Aorta (tissue), 5 donors: ENCODE measurements at regions not wholly inside any gene's neighbourhood (a gene's known extent, or its start where the extent isn't known, plus 50 kb on each side); places are given as distances from the start of the nearest gene placed in this dataset.

ENCODE experiments used
- ATAC-seq: fragments of 200-7000 bp; cut with Tn5 transposase; one replicate; pipeline ENCODE4 v1.9.1; 2022; ENCODE audit warnings: moderate library complexity; ENCODE audit not compliant: low FRiP score
- DNase-seq, 2 donors: peaks; one replicate each; pipeline ENCODE4 v3.0.0-alpha.2; 2020
- H3K27ac ChIP-seq, 2 donors: one replicate each; pipeline ENCODE4 v1.5.1; 2013; ENCODE audit warnings: low read length in 2 of 2, mild to moderate bottlenecking in 2 of 2, moderate library complexity in 2 of 2, control low read depth in 1 of 2, inconsistent platforms in 1 of 2, low read depth in 1 of 2
- H3K27me3 ChIP-seq, 2 donors: one replicate each; pipeline ENCODE4 v1.6.1; 2013; ENCODE audit warnings: control low read depth in 1 of 2, low read length in 1 of 2, mild to moderate bottlenecking in 1 of 2, moderate library complexity in 1 of 2; ENCODE audit not compliant: insufficient read depth in 2 of 2, control insufficient read depth in 1 of 2
- H3K36me3 ChIP-seq, 2 donors: one replicate each; pipeline ENCODE4 v1.6.1; 2013; ENCODE audit warnings: control low read depth in 1 of 2, low read length in 1 of 2, mild to moderate bottlenecking in 1 of 2; ENCODE audit not compliant: insufficient read depth in 2 of 2, control insufficient read depth in 1 of 2
- H3K4me1 ChIP-seq, 2 donors: one replicate each; pipeline ENCODE4 v1.6.1; 2013; ENCODE audit warnings: low read length in 2 of 2, control low read depth in 1 of 2, mild to moderate bottlenecking in 1 of 2, moderate library complexity in 1 of 2; ENCODE audit not compliant: insufficient read depth in 2 of 2, control insufficient read depth in 1 of 2
- H3K4me3 ChIP-seq, 2 donors: one replicate each; pipeline ENCODE4 v1.5.1; 2013; ENCODE audit warnings: low read length in 2 of 2, control low read depth in 1 of 2, mild to moderate bottlenecking in 1 of 2
- H3K9me3 ChIP-seq: one replicate; pipeline ENCODE4 v1.6.1; 2013; ENCODE audit warnings: mild to moderate bottlenecking, low read length; ENCODE audit not compliant: control insufficient read depth
- WGBS, 2 donors: extraction: QIAGEN DNeasy Blood & Tissue Kit; methylation state at CpG; one replicate each; pipeline ENCODE4 v1.1.7; 2013; 5-methylcytosine and 5-hydroxymethylcytosine counted together
- intact Hi-C, 2 donors: fragments of 100-400 bp; cut with DNase I; formaldehyde crosslinking; loops; one replicate each; pipeline versions ENCODE4 v1.14.2 to v1.15.0; 2022
- donor health status: healthy with polysubstance abuse.
- donor health status: Bipolar disorder and iron deficiency.
- donor health status: DM: no; HTN: no; CAD: no.
- donor health status: DM: no; HTN: no; CAD: no.
- donor health status: DM: yes; HTN: yes; CAD: no.

DNA sequence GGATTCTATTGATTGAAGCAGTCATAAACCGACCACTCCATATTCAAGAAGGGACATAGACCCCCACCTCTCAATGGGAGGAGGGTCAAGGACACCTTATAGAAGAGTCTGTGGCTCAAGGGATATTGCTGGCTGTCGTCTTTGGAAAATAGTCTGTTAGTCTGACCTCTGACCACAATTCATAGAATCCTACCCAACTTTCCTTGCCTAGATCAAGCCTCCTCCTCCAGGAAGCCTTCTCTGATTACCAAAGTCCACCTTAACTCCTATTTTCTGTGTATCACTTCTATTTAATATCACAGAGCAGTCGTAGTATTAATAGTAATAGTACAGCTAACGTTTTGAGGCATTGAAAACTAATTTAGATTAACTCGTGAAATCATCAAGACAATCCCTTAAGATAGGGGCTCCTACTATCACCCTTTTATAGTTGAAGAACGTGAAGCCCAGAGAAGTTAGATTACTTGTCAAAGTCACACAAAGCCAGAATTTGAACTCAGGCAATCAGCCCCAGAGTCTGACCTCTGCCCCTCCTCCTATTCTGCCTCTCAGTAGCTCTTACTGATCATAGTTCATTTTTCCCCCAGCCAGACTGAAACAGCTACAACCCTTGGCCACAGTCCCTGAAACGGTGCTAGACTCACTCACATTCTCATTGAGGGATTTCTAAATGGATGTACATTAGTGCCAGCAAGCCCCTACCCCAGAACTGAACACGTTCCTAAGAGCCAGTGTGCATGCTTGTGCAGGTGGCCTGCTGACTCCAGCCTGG lies 636.6 kb downstream of the MID1IP1 start:
- H3K27me3 ChIP-seq: no peaks in the 10 kb centered on the region
- 71 to 92% methylated on average over 8 of the region's 8 CpGs for WGBS, 2 donors

DNA sequence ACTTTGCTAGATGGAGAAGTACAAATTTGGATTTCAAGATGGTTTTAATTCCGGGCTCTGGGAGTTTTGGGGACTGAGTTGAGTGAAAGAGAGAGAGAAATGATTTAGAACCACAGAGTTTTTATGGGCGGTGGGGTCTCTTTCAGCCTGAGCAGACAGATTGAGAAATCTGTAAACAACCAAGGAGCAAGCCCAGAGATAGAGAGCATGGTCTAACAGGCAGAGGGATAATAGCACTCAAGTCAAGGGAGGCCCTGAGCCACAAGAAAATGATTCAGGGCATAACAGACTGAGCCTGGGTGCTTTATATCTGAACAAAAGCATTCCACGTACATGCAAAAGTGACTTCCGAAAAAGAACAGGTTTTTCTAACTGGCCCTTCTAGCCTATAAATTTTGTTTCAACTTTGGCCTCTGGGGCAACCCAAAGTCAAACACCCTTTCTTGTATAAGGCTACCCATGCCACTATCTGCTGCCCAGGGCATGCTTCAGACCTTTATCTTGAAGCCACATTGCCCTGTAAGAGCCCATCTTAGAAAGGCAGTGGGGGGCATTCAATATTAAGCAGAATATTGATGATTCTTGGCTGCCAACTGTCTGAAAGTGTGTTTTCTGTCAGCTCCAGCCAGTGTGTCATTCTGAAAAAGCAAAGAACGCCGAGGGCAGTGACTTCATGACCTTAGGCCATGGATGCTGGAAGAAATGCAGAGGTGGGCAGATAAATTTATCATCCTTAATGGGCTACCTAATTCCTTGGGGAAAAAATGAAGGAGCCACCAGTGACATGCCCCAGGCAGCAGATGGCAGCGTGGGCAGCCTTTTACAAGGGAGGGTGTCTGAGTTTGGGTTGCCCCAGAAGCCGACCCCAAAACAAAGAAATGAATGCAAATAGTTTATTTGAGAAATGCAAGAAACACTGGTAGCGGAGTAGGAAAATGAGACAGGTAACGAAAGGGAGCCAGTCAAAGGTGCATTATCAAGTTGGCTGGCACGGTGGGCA lies 637.6 kb downstream of the MID1IP1 start:
- Histone ChIP-seq H3K4me3 (no peak overlapping the region), H3K36me3 (no peaks in the 10 kb centered on the region), H3K4me1 (no peaks in the 10 kb centered on the region), H3K27me3 (no peaks in the 10 kb centered on the region), H3K27ac (no peak overlapping the region), H3K9me3 (no peaks in the 10 kb centered on the region)
- ATAC-seq (no peak), DNase-seq (no peak)
- 79 to 92% methylated on average over 11 of the region's 11 CpGs for WGBS, 2 donors
- intact Hi-C loops: no loop called here

More for the DNA sequence above, 636.6 kb downstream of the MID1IP1 start:
- ATAC-seq: no peak
- Histone ChIP-seq H3K27ac (no peak overlapping the region), H3K9me3 (no peaks in the 10 kb centered on the region), H3K4me1 (no peaks in the 10 kb centered on the region), H3K4me3 (no peak overlapping the region), H3K36me3 (no peaks in the 10 kb centered on the region)
- no peak for DNase-seq
- intact Hi-C loops: no loop called here

DNA sequence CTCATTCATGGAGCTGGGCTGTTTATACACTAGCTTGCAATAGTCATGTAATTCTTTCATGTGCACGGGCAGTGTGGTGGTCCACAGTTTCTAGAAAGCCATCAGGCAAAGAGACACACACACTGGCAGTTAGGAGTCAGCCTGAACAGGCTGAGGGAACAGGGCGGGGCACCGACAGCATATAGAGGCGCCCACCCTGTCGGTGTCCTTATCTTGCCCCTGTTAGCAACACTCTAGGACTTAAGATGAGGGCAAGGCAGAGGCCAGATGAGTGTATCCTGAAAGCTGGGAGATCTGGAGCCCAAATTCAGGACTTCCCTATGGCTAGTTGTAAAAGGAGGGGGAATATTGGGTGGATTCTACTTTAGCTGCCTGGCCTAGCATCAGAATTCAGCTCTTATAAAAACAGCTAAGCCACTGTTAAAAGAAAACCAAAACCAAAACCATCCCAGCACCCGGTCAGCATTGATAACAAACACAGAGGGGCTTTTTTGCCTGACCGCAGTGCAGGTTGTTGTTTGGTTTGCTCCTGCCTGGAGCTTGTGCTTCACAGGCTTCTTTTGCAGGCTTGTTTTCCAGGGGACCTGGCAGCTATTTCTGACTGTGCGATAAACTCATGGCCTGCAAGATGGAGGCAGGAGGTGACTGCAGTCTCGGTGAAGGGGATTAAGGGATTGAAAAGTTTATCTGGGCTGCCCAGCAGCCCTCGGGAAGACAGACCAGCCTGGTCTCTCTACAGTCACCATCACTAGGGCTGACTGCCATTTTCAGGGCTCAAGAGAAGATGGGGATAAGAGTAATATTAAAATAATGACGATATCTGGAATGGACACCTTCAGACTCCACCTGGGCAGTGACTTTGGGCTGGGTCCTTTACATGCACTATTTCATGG lies 638.9 kb downstream of the MID1IP1 start:
- intact Hi-C loops: no loop called here
- Histone ChIP-seq H3K9me3 (no peaks in the 10 kb centered on the region), H3K4me3 (no peak overlapping the region), H3K36me3 (no peaks in the 10 kb centered on the region), H3K27me3 (no peaks in the 10 kb centered on the region), H3K4me1 (no peaks in the 10 kb centered on the region), H3K27ac (no peak overlapping the region)
- DNase-seq (no peak), ATAC-seq (peak; percentile 22)
- 68 to 77% methylated on average over 11 of the region's 11 CpGs for WGBS, 2 donors

DNA sequence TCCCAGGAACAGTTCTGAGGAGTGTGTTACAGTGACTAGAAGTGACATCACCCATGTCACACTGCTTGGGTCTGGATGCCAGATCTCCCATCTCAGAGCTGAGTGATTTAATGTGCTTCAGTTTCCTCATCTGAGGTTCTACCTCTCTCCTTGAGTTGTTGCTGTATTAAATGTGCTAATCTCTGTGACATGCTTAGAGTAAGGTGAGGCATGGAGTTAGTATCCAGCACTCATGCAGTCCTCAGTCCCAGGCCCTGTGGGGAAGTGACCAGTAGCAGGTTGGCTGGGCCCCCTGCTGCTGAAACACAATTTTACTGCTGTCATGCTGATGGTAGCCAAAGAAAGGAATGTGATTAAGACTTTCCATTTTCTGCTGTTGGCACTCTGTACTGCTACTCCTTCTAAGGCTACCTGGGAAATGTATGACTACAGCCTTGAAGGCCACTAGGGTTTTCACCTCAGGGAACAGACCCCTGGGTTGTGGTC lies 639.6 kb downstream of the MID1IP1 start:
- intact Hi-C loops: no loop called here
- DNase-seq (no peak), ATAC-seq (no peak)
- H3K27me3 ChIP-seq: no peaks in the 10 kb centered on the region
- H3K36me3 ChIP-seq: no peaks in the 10 kb centered on the region
- H3K4me3 ChIP-seq: no peak overlapping the region
- H3K4me1 ChIP-seq: no peaks in the 10 kb centered on the region
- no peaks in the 10 kb centered on the region for H3K9me3 ChIP-seq
- H3K27ac ChIP-seq: no peak overlapping the region

DNA sequence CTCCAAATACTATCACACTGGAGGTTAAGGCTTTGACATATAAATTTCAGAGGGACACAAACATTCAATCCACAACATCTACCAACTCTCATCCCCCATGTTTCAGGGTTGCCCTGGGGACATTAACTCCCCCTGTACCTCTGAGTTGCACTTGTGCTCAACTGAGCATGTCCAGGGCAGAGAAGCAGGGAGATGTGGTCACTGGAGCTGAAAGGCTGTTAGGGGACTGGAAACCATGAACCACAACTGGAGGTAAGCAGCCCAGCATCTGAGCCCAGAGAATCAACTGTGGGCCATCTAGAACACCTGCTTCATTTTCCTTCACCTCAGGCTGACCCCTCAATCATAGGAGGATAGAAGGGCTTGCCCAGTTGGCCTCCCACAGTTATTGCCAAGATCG lies 641.1 kb downstream of the MID1IP1 start:
- H3K4me1 ChIP-seq: no peaks in the 10 kb centered on the region
- DNase-seq (no peak), ATAC-seq (no peak)
- H3K27ac ChIP-seq: no peak overlapping the region
- intact Hi-C loops: no loop called here
- WGBS, 2 donors: 80 to 98% methylated on average over 1 of the region's 1 CpG
- no peaks in the 10 kb centered on the region for H3K27me3 ChIP-seq
- no peaks in the 10 kb centered on the region for H3K36me3 ChIP-seq
- no peak overlapping the region for H3K4me3 ChIP-seq
- no peaks in the 10 kb centered on the region for H3K9me3 ChIP-seq

DNA sequence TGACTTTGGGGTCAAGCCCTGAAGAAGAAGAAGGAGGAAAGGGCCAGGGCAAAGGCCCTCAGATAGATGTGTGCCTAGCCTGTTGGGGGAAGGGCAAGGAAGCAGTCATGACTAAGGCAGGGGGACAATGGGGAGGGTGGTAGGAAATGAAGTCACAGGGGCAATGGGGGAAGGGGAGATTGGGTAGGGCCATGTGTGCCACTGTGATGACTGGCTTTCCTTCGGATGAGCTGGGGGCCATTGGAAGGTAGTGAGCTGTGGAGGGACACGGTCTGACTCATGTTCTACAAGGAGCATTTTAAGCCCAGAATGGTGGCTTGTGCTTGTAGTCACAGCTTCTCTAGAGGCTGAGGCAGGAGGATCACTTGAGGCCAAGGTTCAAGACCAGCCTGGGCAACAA lies 642.0 kb downstream of the MID1IP1 start:
- ATAC-seq (no peak), DNase-seq (no peak)
- WGBS, 2 donors: 82 to 97% methylated on average over 2 of the region's 2 CpGs
- Histone ChIP-seq H3K27ac (no peak overlapping the region), H3K4me1 (no peaks in the 10 kb centered on the region), H3K9me3 (no peaks in the 10 kb centered on the region), H3K4me3 (no peak overlapping the region), H3K27me3 (no peaks in the 10 kb centered on the region), H3K36me3 (no peaks in the 10 kb centered on the region)
- intact Hi-C loops: no loop called here

DNA sequence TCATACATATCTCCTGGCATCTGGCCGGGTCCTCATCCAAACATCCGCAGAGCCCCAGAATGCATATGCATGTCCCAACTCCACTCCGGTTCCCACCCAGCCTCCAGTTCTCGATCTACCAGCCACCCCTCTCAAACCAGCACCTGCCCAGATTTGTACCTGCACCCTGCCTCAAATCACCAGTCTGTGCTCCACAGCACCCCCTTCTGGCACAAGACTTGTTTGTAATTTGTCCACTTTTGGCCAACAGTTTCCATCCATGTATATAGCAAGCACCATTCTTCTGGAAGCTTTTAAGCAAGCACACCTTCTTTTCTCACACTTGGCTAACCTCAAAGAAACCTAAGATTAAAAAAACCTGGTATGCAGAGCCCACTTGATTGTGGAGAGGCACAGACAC lies 644.1 kb downstream of the MID1IP1 start:
- H3K27me3 ChIP-seq: no peaks in the 10 kb centered on the region
- ATAC-seq: no peak
- H3K4me3 ChIP-seq: no peak overlapping the region
- H3K27ac ChIP-seq: no peak overlapping the region
- no peaks in the 10 kb centered on the region for H3K9me3 ChIP-seq
- WGBS, 2 donors: 59 to 62% methylated on average over 4 of the region's 4 CpGs
- intact Hi-C loops: no loop called here
- no peak for DNase-seq
- no peaks in the 10 kb centered on the region for H3K36me3 ChIP-seq
- no peaks in the 10 kb centered on the region for H3K4me1 ChIP-seq

DNA sequence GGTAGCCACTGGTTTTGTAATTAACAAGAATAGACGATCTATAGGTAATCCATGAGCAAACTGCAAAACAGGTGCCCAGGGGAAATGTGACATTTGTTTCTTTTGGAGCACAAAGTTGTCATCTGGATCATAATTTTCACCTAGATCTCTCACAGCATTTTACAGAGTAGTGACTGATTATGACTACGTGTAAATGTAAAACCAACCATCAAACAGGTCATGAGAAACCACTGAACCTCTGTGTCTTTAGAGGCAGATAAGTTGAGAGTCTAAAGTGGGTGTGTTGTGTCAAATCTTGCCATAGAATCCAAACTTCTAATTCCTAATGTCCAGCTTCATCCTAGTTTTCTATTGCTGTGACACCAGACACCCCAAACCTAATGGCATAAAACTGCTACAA lies 648.1 kb downstream of the MID1IP1 start:
- 59 to 95% methylated on average over 2 of the region's 2 CpGs for WGBS, 2 donors
- Histone ChIP-seq H3K9me3 (no peaks in the 10 kb centered on the region), H3K4me3 (no peak overlapping the region), H3K27ac (no peak overlapping the region), H3K27me3 (no peaks in the 10 kb centered on the region), H3K36me3 (no peaks in the 10 kb centered on the region), H3K4me1 (no peaks in the 10 kb centered on the region)
- intact Hi-C loops: no loop called here
- ATAC-seq: no peak
- DNase-seq: no peak
